NCI-H1694 (cell line): ENCODE measurements at regions not wholly inside any gene's neighbourhood (a gene's known extent, or its start where the extent isn't known, plus 50 kb on each side); places are given as distances from the start of the nearest gene placed in this dataset.

Source experiments
- DNase-seq: peaks from one replicate; lab custom pipeline; 2025; lab: John Stamatoyannopoulos, UW

DNA sequence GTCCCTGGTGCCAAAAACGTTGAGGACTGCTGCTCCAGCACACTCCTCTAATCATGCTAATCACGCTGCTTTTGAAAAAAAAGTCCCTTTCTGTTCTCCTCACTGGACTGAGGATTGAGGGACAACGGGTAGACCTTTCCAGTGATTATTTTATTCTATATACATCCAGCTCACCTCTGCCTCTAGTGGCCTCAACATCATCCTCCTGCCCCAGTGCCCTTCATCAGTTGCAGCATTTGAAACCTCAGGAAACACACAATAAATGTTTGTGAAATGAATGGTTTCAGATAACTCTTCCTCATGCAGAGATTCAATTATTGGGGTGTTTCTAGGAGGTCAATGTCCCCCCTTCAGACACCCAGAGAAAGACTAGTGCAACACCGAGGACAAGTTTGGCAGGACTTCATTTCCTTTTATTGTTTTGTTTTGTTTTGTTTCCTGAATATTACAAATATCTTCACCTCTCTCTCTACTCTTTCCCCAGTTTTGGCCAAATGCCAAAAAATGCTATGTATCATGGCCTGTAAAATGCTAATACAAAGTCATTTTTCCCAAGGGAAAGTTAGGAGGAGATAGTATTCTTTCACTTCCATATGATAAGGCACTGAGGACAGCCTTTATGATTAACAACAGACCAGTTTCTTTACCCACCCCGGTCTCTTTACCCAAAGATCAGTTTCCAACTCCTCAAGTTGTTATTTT is 460.1 kb upstream of the SLIT2 start:
- no peak for DNase-seq

DNA sequence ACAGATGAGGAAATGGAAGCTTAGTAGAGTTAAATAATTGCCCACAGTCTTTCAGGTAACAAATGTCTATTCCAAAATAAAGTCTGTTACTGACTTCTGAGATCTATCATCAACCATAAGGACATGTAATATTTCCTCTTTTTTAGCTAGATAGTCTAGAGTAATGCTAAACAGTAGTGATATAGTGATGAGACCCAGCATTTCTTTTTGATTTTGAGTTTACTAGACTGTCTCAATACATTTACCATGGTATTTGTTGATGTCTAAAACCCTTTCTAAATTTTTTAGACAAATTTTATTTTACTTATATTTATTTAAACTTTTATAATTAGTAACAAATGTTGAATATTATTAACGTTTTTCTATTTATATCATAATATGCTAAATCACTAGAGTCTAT is 465.1 kb upstream of the SLIT2 start:
- DNase-seq = no peak

DNA sequence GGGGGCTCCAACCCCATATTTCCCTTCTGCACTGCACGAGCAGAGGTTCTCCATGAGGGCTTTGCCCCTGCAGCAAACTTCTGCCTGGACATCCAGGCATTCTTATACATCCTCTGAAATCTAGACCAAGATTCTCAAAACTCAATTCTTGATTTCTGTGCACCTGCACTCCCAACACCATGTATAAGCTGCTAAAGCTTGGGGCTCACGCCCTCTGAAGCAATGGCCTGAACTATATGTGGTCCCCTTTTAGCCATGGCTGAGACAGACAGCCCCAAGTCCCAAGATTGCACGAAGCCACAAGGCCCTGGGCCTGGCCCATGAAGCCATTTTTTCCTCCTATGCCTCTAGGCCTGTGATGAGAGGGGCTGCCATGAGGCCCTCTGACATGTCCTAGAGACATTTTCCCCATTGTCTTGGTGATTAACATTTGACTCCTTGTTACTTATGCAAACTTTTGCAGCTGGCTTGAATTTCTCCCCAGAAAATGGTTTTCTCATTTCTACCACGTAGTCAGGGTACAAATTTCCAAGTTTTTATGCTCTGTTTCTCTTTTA is 468.0 kb upstream of the SLIT2 start:
- no peak for DNase-seq

DNA sequence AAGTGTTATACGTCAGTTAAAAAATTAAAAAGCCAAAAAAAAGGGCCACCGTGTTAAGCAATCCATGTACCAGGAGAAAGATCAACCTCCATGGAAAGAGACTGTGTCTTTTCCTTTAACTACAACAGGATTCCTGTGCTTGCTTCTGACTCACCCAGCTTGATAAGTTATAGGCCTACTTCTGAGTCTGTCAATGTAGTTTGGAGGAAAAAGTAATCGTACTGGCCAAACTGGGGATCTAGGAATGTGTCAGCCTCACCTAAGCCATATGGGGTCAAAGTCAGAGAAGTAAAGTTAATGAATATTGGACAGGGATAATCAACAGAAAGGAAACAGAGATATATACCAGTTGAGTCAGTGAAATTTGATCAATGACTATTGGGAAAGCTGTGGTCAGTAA is 470.8 kb upstream of the SLIT2 start:
- DNase-seq = no peak

DNA sequence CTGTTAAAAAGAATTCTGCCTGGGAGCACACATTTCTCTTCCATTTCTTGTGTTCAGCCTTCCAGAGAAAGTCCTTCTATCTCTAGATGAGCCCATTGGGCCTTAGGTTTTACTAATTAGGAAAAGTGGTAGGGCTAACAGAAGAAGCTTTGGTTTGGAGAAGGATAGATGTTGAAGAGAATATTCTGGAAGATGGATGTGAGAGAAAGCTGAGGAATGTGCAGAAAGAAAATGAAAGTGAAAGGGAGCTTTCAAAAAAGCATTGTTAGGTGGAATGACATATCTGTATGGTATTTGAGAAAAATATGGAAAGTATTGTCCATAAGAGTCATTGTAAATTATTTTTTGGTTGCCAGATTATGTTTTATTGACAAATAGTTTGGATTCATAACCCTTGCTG is 474.8 kb upstream of the SLIT2 start:
- DNase-seq = no peak

DNA sequence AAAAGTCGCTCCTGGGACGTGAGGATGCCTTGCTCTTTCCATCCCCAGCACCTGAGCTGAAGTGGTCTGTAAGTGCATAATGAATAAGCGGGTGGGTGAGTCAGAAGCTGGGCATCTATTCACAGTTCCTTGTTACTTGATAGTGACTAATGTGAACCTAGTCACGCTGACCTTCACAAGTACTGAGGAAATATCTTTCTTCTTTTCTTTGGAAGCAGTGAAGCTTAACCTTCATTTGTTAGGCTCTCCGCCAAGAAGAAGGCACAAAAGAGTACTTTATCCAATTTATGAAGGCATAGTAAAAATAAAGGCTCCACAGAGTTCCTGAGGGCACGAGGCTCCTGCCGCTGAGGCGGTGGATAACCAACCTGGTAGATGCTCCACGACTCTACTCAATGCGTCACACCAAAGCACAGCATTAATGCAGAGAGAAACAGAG is 475.7 kb upstream of the SLIT2 start:
- DNase-seq = no peak

DNA sequence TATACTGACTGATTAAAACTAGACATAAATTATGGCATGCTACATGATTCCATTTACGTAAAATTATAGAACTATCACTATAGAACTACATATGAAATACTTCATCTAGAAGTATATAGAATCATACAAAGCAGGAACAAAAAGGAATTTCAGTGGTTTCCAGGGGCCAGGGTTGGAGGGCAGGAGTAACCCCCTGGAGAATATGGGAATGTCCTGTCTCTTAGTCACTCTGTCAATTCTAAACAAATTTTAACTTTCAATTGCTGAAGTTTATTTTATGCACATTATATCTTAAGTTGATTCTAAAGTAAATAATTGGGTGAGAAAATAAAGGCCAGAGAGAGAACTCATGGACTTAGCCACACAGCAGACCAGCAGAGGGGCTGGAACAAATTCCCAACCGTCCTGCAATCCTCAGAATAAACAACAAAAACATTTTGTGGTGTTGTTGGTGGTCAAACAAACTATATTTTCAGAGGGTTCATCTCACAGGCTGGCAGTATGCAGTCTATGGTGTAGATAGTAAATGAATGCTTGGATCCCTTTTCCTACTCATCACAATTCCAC is 476.9 kb upstream of the SLIT2 start:
- DNase-seq = no peak

DNA sequence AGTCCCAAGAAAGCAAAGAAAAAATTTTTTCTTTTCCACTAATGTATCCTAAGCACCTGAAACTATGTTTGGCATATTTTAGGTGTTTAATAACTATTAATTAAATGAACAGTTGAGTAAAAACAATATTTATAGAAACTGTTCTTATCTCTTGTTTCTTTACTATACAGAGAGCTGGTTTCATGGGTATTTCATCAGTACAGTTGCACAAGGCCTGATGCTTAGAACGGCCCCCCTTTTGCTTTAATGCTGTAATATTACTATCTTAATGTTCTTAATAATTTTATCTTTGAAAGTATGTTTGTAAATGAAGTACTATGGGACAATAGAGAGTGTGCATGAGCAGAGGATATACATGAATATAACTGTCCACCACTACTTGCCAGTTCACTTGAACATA is 479.1 kb upstream of the SLIT2 start:
- no peak for DNase-seq

DNA sequence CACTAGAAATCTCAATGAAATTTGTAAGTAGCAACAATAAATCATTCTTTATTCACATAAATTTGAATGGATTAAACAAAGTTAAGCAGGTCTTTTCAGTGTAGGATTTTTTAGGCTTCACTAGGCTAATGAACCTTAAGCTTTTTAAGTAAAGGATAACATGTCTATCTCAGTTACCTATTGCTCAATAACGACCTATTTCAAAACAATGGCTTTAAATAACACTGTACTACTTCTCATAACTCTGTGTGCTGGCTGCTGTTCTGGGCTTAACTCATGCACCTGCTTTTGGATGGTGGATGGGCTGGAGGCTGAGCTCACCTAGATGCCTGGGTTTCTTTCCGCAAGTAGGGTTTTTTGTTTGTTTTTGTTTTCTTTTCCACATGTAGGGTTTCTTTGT is 495.0 kb upstream of the SLIT2 start:
- DNase-seq = no peak

DNA sequence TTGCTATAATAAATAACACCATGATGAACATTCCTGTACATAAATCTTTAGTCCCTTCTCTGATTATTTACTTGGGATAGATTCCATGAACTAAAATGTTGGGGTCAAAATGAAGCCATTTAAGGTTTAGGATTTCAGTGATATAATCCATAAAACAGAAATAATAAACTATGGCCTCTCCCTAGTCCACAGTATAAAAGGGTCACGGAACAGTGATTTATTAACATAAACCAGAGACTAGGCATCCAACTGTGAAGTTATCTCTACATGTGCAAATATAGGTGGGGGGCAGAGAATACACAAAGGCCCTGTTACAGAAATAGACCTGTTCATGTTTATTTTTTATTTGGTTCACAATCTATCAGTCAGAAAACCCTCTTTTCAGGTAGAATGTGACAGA is 499.1 kb upstream of the SLIT2 start:
- DNase-seq = no peak

DNA sequence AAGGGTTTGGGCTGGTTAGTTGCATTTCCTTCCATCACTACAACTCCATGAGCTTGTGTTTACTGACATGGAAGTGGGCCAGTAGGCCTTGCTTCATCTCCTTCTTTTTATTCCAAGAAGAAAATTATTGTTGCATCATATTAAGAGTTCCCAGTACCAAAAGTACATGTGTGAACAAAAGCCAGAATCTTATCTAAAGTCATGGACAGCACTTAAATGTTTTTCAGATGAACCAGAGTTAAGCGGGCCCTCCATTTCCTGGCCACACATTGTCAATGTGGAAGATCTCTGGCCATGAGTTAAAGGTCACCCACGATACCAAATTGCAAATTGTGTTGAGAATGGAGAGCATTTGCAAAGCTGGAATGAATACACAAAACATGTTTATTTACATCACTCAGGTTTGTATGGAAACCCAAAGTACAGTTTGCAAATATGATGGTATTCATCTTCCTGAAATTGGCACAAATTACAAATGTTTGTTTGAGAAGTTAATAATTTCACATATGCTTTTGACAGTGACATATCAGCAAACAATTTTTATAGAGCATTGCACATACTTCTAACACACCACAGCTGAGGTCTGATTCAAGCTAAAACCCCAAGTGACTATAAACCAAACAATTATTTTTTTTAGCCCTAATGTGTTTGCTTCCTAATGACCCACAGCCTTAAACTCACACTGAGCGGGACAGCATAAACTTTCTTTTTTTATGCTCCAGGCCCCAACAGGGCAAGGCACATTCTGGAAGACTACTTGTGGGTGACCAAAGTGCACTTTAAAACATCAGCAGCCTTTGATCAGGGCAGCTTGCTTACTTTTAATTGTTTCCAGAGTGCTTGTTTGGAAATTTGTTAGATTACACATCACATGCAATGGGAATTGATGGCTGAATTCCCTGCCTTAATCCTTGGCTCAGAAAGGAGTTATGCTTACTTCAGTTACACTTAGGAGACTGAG is 502.9 kb upstream of the SLIT2 start:
- no peak for DNase-seq

DNA sequence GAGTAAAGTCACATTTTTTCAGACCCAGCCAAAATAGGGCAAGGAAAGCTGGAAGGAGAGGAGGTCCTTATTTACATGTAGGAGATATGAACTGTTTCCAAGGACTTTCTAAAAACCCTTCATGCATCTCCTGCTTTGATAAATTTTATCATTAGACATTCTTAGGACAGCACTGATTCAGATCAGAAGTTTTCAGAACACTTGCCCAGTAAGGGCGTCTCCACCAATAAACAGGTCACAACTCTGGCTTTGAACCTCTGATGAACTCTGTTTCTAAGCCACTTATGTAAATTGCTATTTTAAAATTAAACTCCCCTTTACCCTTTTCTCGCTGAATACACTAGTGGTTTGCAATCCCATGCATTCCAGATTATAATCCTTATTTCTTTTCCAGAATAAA is 505.3 kb upstream of the SLIT2 start:
- no peak for DNase-seq

DNA sequence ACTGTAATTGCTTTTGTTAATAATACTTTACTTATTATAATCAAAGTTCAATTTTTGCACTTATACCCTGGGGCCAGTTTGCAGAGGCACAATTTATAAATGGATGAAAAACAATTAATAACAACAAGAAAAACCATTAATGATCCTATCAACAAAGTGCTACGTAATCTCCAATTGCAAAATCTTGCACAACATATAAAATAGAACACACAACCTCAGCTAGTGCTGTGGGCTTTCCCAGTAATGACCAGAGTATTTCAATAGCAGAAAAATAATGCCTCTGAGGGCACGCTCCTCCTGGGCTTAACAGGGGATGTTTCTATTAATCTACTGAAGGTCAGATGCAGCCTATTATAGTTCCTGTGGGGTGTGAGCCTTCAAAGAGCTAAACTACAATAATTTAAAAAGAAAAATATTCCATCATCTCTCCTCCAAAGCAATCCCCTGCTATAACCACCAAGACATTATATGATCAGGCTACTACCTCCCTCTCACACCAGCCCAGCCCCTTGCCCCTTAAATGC is 508.5 kb upstream of the SLIT2 start:
- DNase-seq = no peak

DNA sequence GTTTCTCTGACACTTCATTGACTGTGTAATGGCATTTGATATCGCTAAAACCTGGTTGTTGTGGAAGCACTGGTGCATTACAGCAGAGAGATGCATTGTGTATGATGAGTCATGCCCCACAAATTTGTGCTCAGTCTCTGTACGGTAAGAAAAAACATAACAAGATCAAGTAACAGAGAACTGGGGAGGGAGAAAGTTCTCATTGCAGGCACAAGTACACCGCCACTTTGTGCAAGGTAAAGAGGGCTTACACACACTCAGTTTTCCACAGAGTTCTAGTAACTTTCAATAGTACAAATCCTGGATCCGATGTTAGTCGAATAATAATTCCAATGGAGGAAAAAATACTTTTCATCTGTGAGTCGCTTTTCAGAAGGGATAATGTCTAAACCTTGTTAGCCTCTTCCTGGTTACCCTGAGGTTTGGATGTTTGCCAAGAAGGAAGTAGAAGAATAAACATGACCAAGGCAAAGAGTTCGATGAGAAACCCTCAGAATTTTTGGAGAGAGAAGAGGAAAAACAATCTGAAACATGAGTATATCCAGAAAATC is 512.5 kb upstream of the SLIT2 start:
- DNase-seq = no peak

DNA sequence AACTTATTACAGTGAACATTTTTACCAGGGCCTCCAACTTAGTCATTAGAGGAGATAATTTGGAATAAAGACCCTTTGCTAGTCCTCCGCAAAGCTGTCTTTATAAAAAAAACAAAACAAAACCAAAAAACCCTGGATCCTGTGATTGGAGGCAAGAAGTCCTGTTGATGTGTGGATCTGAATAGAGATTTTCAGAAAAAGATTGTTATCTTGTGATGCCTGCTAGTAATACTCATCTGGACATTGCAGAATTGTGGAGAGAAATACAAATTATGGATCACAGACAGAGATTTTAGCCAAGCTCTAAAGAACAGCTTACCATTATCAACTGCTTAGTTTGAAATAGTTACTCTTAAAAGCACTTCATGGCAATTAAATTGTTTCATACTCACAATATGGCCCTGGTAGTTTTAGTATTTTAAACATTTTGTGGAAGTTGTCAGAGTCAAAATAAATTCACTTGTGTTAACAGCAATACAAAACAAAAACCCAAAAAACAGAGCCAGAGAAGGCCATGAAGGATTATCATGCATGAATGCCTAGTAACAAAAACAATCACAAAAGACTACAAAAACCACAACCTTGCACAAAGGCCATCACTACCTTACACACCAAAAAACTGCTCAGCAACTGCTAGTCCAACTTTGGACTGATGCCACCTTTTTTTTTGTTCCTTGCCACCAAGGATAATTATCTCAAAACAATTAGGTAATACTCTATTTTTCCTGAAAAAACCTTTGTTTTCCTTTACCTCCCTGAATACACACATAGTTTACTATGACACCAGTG is 514.5 kb upstream of the SLIT2 start:
- DNase-seq = no peak

DNA sequence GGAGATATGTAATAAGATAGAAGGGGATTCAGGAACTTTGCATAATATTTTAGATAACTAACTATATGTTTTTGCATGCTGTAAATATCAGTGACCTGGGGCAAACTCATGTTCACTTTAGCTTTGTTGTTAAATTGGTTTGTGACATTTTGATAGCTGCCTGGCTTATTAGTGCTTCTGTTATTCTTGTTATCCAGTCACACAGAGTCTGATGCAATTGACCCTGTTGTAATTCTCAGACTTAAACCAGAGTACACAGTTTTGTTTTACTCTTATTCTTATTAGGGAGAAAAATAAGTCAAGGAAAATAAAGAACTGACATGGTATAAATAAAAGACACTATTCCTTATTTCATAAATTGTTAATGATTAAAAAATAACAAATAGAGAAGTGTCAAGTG is 516.7 kb upstream of the SLIT2 start:
- no peak for DNase-seq

DNA sequence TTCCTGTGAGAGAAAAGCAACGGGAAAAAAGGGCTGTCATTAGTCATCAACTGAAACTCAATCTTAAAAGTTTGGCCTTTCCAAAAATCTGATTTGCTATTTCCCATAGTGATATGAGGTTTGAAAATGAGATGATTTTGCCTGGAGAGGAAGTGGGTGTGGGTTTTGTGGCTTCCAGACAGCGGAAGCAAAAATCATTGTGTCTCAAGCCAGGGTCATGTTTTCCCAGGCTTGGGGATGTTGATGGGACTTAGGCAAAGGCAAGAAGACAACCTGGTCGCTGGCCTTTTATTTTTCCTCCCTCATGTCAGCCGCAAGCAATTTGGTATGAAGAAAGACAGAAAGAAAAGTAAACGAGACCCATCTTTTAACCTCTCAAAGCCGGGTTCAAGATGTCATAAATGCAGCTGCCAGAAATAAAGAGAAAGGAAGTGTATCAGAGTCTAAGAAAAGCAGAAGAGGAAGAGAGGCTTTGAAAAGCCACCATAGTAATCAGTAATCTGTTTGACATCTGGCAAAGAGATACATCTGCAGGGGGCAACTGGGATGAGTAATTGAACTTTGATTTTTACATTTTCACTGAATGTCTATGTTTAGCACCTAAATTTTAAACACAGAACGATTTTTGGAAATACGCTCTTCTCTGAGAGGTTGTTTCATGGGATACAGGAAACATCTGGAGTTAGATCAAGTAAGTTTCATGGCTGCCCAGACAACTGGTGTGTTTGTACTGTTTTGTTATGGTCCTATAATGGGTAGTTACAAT is 521.6 kb upstream of the SLIT2 start:
- DNase-seq = no peak

DNA sequence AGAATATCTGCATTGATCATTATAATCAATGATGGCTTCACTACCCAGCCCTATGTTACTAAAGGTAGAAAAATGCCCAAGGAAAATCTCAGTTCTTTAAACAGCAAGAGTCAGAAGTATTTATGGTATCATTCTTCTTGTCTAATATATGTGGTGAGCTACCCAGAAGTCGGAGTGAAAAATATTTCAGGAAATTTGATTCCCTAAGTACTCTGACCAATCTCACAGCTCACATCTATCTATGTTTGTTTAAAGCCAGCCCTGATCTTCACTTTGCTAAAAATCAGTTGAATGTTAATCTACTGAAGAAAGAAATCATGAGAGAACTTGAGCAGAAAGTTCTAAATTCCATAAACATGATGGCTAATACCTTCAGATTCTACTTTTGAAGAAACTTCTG is 522.9 kb upstream of the SLIT2 start:
- DNase-seq = no peak

DNA sequence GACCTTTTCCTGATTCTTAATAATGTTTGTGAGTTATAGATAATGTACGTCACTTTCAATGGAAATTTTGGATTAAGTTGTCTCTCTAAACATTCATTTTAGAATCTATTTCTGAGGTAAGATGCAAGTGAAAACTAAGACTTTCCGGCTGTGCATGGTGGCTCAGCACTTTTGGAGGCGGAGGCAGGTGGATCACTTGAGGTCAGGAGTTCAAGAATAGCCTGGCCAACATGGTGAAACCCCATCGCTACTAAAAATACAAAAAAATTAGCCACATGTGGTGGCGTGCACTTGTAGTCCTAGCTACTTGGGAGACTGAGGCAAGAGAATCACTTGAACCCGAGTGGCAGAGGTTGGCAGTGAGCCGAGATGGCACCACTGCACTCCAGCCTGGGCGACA is 524.6 kb upstream of the SLIT2 start:
- no peak for DNase-seq

DNA sequence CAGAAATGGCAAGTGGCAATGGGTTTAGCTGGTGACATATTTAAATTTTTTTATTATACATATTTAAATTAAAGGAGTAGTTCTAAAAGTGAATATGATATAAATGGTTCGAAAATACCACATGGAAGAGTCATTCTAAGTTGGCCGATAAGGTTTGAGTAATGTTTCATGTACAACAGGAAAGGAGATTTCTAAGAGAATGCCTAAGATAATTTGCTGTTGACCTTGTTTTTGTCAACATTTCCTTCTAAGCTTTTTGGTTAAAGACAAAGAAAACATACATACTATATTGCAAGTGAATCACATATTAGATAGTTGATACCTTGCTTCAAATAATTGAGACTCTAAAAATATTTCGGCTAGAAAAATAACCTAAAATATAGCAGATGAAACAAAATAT is 526.6 kb upstream of the SLIT2 start:
- no peak for DNase-seq

DNA sequence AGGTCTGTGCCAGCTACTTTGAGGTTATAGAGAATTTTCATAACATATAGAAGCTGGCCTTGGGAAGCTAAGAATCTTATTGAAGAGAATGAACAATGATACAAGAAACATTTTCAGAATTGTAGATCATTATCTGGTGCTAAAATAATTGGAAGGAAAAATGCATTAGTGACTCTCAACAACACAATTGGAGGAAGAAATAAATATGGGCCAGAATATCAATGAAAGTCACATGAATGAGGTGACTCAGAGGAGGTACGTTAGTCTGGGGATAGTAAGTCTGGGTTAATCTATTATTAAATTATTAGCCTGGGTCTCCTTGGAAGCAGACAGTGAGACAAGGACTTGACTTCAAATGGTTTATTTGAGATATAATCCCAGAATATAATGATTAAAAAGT is 529.3 kb upstream of the SLIT2 start:
- no peak for DNase-seq
